A673 (cell line): ENCODE measurements at regions not wholly inside any gene's neighbourhood (a gene's known extent, or its start where the extent isn't known, plus 50 kb on each side); places are given as distances from the start of the nearest gene placed in this dataset.

Experiments
- BruUV-seq: library from RNA; stranded (reverse); fragments of 400-500 nt; replicated peaks from 2 replicates; lab custom pipeline; 2021; lab: Mats Ljungman, UMichigan
- CTCF ChIA-PET: fragments of 300-600 bp; sonication (Branson Sonifier 250); formaldehyde crosslinking; loops from one replicate; lab custom pipeline; 2022; ENCODE audit warnings: antibody characterized with exemption; lab: Charles Lee
- POLR2A ChIA-PET: fragments of 300-600 bp; sonication (Branson Sonifier 250); formaldehyde crosslinking; loops from one replicate; lab custom pipeline; 2022; ENCODE audit warnings: antibody characterized with exemption; ENCODE audit not compliant: low non-redundant PET; lab: Charles Lee
- DNase-seq: peaks from one replicate; pipeline ENCODE4 v3.0.0-alpha.2; 2015; ENCODE audit warnings: low spot score
- H3K27ac ChIP-seq: fragments of 200-600 bp; sonication (generic); 2 replicates; pipeline ENCODE4 v1.5.1; 2016; ENCODE audit warnings: mixed run types, low read depth, mild to moderate bottlenecking, mixed read lengths, antibody characterized with exemption, low read length; ENCODE audit not compliant: poor library complexity, severe bottlenecking
- H3K27me3 ChIP-seq: fragments of 200-600 bp; sonication (generic); replicated peaks from 2 replicates; pipeline ENCODE4 v1.6.1; 2017; ENCODE audit warnings: mixed run types, low read depth, mild to moderate bottlenecking, mixed read lengths, antibody characterized with exemption, low read length; ENCODE audit not compliant: insufficient read depth, poor library complexity
- H3K36me3 ChIP-seq: fragments of 200-600 bp; sonication (generic); 2 replicates; pipeline ENCODE4 v1.6.1; 2016; ENCODE audit warnings: mixed run types, mild to moderate bottlenecking, mixed read lengths, antibody characterized with exemption, low read length; ENCODE audit not compliant: insufficient read depth, poor library complexity, severe bottlenecking
- H3K4me1 ChIP-seq: fragments of 200-600 bp; sonication (generic); 2 replicates; pipeline ENCODE4 v1.6.1; 2017; ENCODE audit warnings: mixed run types, mild to moderate bottlenecking, mixed read lengths, antibody characterized with exemption, low read length; ENCODE audit not compliant: insufficient read depth, poor library complexity, severe bottlenecking
- H3K4me3 ChIP-seq: fragments of 200-600 bp; sonication (generic); 2 replicates; pipeline ENCODE4 v1.5.1; 2016; ENCODE audit warnings: low read depth, mixed run types, mild to moderate bottlenecking, mixed read lengths, low read length; ENCODE audit not compliant: poor library complexity, severe bottlenecking
- H3K9me3 ChIP-seq: fragments of 200-600 bp; sonication (generic); 2 replicates; pipeline ENCODE4 v1.6.1; 2016; ENCODE audit warnings: mixed run types, low read depth, mild to moderate bottlenecking, mixed read lengths, antibody characterized with exemption, low read length; ENCODE audit not compliant: poor library complexity, severe bottlenecking
- CTCF ChIP-seq: fragments of 300-800, 200-600 bp; sonication (generic); conservative IDR thresholded peaks from 2 replicates; pipeline ENCODE4 v1.5.1; 2017; ENCODE audit warnings: low read depth, mild to moderate bottlenecking, antibody characterized with exemption, low read length, moderate library complexity, mixed read lengths
- EZH2 ChIP-seq: fragments of 200-600 bp; sonication (generic); IDR thresholded peaks from 2 replicates; pipeline ENCODE4 v1.6.1; 2017; ENCODE audit warnings: borderline replicate concordance, low read depth, mild to moderate bottlenecking, mixed read lengths, antibody characterized with exemption, low read length; ENCODE audit not compliant: poor library complexity, severe bottlenecking
- intact Hi-C: fragments of 100-400 bp; cut with micrococcal nuclease; formaldehyde crosslinking; loops from one replicate; pipeline ENCODE4 v1.10.0; 2022; ENCODE audit not compliant: unreplicated experiment

GRCh38 chr3:75978686-75979085 is 193.3 kb upstream of the ZNF717 start:
- no peaks in the 10 kb centered on the region for H3K36me3 ChIP-seq
- CTCF ChIA-PET, result no interaction called here
- no peaks in the 10 kb centered on the region for H3K4me1 ChIP-seq
- H3K4me3 ChIP-seq, result no peak overlapping the region
- no TSS peak for BruUV-seq
- POLR2A ChIA-PET, result no interaction called here
- no peak for TF ChIP-seq CTCF
- TF ChIP-seq EZH2, result no peak
- H3K27ac ChIP-seq, result no peak overlapping the region
- intact Hi-C loops, result no loop called here
- no peaks in the 10 kb centered on the region for H3K9me3 ChIP-seq
- DNase-seq, result no peak
- no peaks in the 10 kb centered on the region for H3K27me3 ChIP-seq

GRCh38 chr3:75981401-75981800 is 196.1 kb upstream of the ZNF717 start:
- ChIA-PET POLR2A (no interaction called here), CTCF (no interaction called here)
- intact Hi-C loops, result no loop called here
- Histone ChIP-seq H3K36me3 (no peaks in the 10 kb centered on the region), H3K4me1 (no peaks in the 10 kb centered on the region), H3K4me3 (no peak overlapping the region), H3K27me3 (no peaks in the 10 kb centered on the region), H3K27ac (no peak overlapping the region), H3K9me3 (no peaks in the 10 kb centered on the region)
- TF ChIP-seq CTCF, result no peak
- TF ChIP-seq EZH2, result no peak
- DNase-seq, result no peak
- BruUV-seq, result no TSS peak

GRCh38 chr3:75982151-75982550 is 196.8 kb upstream of the ZNF717 start:
- no peak overlapping the region for H3K27ac ChIP-seq
- no peaks in the 10 kb centered on the region for H3K36me3 ChIP-seq
- no peak overlapping the region for H3K4me3 ChIP-seq
- H3K9me3 ChIP-seq, result no peaks in the 10 kb centered on the region
- no peaks in the 10 kb centered on the region for H3K4me1 ChIP-seq
- intact Hi-C loops, result no loop called here
- CTCF ChIA-PET, result no interaction called here
- TF ChIP-seq CTCF (no peak), EZH2 (no peak)
- H3K27me3 ChIP-seq, result no peaks in the 10 kb centered on the region
- no TSS peak for BruUV-seq
- POLR2A ChIA-PET, result no interaction called here
- DNase-seq, result no peak
